AG04450 (cell line): ENCODE measurements at regions not wholly inside any gene's neighbourhood (a gene's known extent, or its start where the extent isn't known, plus 50 kb on each side); places are given as distances from the start of the nearest gene placed in this dataset.

Source experiments
- CTCF ChIA-PET: fragments of 300-600, 350-600 bp; formaldehyde crosslinking; extraction: SDS; loops from one replicate; lab custom pipeline; 2022; ENCODE audit warnings: antibody characterized with exemption, inconsistent platforms; lab: Charles Lee
- POLR2A ChIA-PET: fragments of 350-600 bp; formaldehyde crosslinking; extraction: SDS; loops from one replicate; lab custom pipeline; 2021; ENCODE audit warnings: antibody characterized with exemption, inconsistent platforms; lab: Yijun Ruan, JAX
- DNase-seq: peaks from one replicate; pipeline ENCODE4 v3.0.0-alpha.2; 2011; ENCODE audit warnings: low read depth, low spot score
- H3K27ac ChIP-seq: one replicate; pipeline ENCODE4 v1.5.1; 2012; ENCODE audit warnings: low read depth, low read length, control low read depth
- H3K27me3 ChIP-seq: one replicate; pipeline ENCODE4 v1.6.0; 2012; ENCODE audit warnings: low read length; ENCODE audit not compliant: control insufficient read depth, insufficient read depth
- H3K4me3 ChIP-seq: 2 replicates; pipeline ENCODE4 v1.5.1; 2011; ENCODE audit warnings: mild to moderate bottlenecking, low read depth, low read length, control low read depth
- H3K9me3 ChIP-seq: 2 replicates; pipeline ENCODE4 v1.5.1; 2012; ENCODE audit warnings: low read length; ENCODE audit not compliant: control insufficient read depth, insufficient read depth
- CTCF ChIP-seq: IDR thresholded peaks from 2 replicates; pipeline ENCODE4 v1.5.1; 2011; ENCODE audit warnings: low read depth, low read length, control low read depth, inconsistent platforms

- no peak for DNase-seq
- Histone ChIP-seq H3K27me3 (no peaks in the 10 kb centered on the region), H3K4me3 (no peak overlapping the region), H3K9me3 (no peaks in the 10 kb centered on the region), H3K27ac (no peak overlapping the region)
- POLR2A ChIA-PET, result no interaction called here
- no peak for TF ChIP-seq CTCF
- CTCF ChIA-PET, result interaction anchor here (0.6 kb wide), 1 partner anchor 369 kb away, joined by 14 read pairs; no protein-coding TSS in a partner anchor
Measured at GRCh38 chr4:11860996-11861395, 432.3 kb upstream of the HS3ST1 start.

- H3K9me3 ChIP-seq, result no peaks in the 10 kb centered on the region
- H3K27ac ChIP-seq, result no peak overlapping the region
- TF ChIP-seq CTCF, result no peak
- ChIA-PET POLR2A (no interaction called here), CTCF (no interaction called here)
- no peaks in the 10 kb centered on the region for H3K27me3 ChIP-seq
- H3K4me3 ChIP-seq, result no peak overlapping the region
- DNase-seq, result no peak
Measured at GRCh38 chr4:11857881-11858280, 429.2 kb upstream of the HS3ST1 start.

- H3K27me3 ChIP-seq, result no peaks in the 10 kb centered on the region
- no peak overlapping the region for H3K4me3 ChIP-seq
- no peak overlapping the region for H3K27ac ChIP-seq
- no peak for DNase-seq
- TF ChIP-seq CTCF, result no peak
- CTCF ChIA-PET, result interaction anchor here (0.8 kb wide), 1 partner anchor 1265 kb away, joined by 3 read pairs; no protein-coding TSS in a partner anchor
- POLR2A ChIA-PET, result no interaction called here
- no peaks in the 10 kb centered on the region for H3K9me3 ChIP-seq
Measured at GRCh38 chr4:11847167-11847566, 418.5 kb upstream of the HS3ST1 start.

GRCh38 chr4:11843927-11844326, 415.2 kb upstream of the HS3ST1 start:
- ChIA-PET CTCF (no interaction called here), POLR2A (no interaction called here)
- TF ChIP-seq CTCF, result no peak
- Histone ChIP-seq H3K4me3 (no peak overlapping the region), H3K27ac (no peak overlapping the region), H3K9me3 (no peaks in the 10 kb centered on the region), H3K27me3 (no peaks in the 10 kb centered on the region)
- DNase-seq, result no peak

- Histone ChIP-seq H3K27ac (no peak overlapping the region), H3K27me3 (no peaks in the 10 kb centered on the region), H3K9me3 (no peaks in the 10 kb centered on the region), H3K4me3 (no peak overlapping the region)
- no peak for DNase-seq
- no peak for TF ChIP-seq CTCF
- CTCF ChIA-PET, result no interaction called here
- POLR2A ChIA-PET, result no interaction called here
Measured at GRCh38 chr4:11843340-11843739, 414.6 kb upstream of the HS3ST1 start.
